HG03097 (cell line): ENCODE measurements at regions not wholly inside any gene's neighbourhood (a gene's known extent, or its start where the extent isn't known, plus 50 kb on each side); places are given as distances from the start of the nearest gene placed in this dataset.

Experiments used
- ATAC-seq: cut with Tn5 transposase; IDR thresholded peaks from one replicate; pipeline ENCODE4 v1.9.1; 2021; ENCODE audit not compliant: unreplicated experiment, low FRiP score

DNA sequence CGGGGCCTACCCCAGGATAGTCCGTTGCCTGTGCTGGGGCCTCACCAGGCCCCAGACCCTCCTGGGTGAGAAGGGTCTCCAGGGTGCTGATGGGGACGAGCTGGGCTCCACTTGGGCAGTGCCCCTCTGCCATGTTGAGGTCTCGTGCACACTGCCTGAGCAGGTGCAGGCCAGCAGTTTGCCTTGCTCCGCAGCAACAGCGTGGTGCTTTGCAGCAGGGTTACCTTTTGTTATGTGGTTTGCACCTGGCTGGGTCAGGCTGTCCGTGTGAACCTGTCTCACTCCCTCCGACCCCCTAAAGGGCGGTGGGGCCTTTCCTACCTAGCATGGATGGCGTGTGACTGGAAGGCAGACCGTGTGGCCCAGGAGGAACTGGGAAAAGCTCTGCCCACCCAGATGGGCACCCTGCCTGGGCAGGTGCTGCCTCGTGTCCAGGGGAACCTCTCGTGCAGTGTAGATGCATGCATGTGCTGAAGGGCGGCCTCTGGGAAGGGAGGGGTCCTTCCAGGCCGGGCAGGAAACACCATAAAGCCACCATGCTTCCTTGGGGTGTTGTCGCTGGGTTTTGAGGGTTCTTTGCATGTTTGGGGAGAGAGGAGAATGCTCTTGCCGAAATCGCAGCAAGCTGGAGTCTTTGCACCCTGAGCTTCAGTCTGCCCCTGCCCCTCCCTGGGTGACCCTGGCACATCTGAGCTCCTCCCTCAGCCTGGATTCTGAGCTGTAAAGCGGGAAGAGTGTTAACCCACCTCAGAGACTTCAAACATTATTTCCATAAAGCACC, 75.4 kb upstream of the PPARA start:
- ATAC-seq: no peak

DNA sequence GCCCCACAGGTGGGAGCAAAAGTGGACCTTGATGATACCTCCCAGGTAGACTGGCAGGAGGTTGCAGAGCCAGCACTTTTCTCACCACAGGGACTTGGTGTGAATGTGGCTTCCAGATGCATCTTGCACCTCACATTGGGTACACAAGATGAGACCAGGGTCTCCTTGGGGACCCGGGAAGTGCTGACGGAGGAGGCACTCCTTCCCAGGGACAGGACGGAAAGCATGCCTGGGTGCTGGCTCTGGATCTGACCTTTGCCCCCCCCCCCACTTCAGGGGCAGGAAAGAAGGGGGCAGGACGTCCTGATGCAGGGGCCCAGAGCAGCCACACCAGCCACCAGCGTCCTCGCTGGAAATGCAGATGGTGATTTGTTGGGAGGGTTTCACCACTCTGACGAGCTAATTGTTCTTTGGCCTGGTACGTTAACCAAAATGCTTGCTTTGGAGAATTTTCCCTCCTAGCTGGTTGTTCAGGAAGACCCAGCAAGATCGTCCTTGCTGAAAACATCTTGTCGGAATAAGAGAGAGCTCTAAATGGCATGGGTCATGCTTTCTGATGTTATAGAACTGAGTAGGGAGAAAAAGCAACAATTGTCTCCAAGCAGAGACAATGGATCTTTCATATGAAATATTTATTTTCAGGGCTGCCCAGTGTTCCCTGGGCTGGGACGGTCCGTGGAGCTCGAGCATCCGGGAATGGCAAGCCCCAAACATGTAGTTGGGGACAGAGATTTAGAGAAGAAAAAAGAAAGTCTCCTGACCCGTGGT, 74.4 kb upstream of the PPARA start:
- ATAC-seq: no peak

- no peak for ATAC-seq
Observed at GRCh38 chr22:46076651-46077339, 73.5 kb upstream of the PPARA start.

DNA sequence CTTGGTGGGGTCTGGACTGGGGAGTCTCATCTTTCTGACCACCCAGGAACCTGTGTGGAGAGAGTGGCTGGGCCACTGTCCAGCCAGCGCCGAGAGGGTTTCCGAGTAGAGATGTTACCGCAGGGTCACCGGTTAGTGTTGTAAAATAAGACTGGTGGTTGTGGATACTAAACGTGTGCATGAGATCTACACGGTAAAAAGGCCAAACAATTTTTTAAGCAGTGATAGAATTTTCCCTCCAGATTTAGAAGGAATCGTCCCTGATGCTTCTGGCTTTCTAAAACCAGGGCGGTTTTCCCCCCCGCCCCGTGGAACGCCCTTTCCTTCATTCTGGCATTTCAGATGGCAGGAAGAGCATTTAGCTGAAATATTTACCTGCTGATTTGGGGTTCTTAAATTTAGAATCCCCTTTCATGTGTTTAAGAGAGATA, 72.6 kb upstream of the PPARA start:
- no peak for ATAC-seq

GRCh38 chr22:46078241-46079092, 71.9 kb upstream of the PPARA start:
- no peak for ATAC-seq

- no peak for ATAC-seq
Observed at GRCh38 chr22:46079093-46079860, 71.0 kb upstream of the PPARA start.

DNA sequence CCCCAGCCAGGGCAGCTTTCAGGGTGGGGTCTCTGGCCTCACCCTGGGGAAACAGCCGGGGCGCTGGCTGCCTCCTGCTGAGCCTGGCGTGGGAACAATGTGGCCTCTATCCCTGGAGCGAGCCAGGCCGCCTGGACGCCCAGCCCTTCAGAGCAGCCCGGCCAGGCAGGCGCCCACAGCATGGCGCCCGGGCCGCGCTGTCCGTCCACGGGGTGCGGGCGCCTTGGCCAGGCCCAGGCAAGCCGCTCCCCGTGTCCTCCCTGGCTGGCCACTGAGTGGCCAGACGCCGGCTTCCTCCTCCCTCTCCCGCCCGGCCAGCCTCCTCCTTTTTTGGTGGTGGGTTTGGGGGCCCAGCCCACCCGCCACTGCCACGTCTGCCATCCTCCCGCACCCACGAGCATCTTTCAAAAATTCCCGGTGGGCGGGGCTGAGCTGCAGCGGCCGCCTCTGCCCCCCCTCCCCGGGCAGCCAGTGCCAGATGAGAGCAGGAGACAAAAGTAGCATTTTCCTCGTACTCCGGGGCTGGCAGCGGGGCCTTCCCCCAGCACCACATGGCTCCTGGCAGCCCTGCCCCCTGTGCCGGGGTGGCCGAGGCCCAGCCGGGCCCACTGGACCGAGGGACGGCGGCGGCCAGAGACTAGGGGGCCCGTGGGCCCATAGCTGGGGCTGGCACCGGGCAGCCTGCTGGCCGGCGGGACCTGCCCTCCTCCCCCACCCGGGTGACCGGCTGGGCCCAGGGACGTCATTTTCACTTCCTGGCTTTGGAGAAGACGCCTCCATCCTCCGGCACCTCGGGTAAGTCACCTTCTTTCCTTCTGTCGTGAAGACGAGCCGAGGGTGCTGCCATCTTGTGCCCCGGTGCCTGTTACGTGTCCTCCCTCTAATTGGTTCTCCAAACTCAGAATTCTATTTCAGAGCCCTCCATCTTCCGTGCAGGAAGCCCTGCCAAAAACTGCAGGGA, 70.2 kb upstream of the PPARA start:
- ATAC-seq: no peak

GRCh38 chr22:46081036-46081830, 69.1 kb upstream of the PPARA start:
- no peak for ATAC-seq

GRCh38 chr22:46081831-46082210, 68.5 kb upstream of the PPARA start:
- no peak for ATAC-seq

DNA sequence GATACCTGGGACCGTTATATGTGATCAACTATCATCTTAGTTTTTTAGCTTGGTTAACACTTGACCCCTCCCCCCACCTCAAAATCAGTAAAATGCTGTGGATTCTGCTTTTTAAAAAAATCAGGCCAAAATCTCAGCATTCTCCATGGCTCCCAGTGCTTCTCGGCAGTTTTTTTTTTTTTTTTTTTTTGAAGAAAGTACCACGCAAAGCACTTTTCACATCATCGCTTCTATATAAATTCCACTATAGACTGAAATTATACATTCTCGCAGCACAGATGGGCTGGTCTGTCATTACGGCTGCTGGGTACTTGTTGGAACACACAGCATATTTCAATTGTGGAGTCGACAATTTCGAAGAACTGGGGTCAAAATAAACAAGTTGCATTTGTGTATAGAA, 67.7 kb upstream of the PPARA start:
- no peak for ATAC-seq

DNA sequence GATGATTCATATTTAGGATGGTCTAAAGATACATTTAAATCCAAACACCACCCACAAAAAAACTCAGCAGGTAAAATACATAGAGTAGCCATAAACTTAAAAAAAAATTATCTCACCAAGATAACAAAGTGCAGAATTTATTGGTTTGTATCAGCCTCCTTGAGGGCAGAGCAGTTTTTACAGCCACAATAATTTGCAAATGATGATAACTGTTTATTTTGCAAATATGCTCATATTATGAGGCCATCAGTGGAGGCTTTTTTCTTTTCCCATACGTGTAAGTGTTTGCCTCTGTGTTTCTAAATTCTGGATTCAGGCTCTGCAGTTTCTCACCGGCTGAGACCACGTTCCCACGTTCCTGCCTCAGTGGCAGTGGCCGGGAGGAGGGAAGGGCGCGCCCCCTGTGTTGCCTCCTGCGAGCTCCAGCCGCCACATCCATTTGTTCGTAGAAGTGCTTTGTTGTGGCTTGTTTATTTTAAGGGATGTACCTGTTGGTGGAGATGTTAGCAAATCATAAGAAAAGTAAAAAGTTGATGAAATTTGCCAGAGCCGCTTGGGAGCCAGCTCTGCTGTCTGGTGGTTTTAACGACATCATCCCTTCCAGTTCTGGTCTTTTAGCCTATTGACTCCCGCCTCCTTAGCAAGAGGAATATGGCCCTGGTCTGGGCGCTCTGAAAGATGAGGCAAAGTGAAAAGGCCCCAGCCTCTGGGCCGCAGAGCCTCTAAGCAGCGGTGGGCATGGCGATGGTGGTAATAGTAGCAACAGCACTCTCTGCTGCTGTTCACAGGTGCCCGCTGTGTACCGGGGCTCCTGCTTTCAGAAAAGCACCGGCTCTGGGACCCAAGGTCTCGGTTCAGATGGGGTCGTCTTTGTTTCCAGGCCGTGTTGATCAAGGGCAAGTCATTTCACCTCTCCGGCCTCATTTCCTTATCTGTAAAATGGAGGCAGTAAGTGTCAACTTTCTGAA, 66.7 kb upstream of the PPARA start:
- ATAC-seq: no peak

DNA sequence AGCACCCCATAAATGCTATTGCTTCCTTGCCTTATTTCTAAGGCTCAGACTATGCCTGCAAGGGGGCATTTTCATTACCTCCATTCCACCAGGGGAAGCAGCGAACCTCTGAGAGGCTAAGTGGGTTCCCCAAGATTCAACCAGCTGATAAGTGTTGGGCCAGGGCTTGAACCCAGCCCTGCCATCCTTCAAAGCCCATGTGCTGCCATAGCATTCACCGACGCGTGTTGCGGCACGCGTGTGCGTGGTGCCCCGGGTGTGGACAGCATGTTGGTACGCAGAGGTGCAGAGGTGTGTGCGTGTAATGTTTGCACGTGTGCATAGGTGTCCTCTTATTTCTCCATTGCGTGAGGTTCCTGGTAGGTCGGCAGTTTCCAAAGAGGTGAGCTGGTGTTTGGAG, 66.0 kb upstream of the PPARA start:
- ATAC-seq: no peak

DNA sequence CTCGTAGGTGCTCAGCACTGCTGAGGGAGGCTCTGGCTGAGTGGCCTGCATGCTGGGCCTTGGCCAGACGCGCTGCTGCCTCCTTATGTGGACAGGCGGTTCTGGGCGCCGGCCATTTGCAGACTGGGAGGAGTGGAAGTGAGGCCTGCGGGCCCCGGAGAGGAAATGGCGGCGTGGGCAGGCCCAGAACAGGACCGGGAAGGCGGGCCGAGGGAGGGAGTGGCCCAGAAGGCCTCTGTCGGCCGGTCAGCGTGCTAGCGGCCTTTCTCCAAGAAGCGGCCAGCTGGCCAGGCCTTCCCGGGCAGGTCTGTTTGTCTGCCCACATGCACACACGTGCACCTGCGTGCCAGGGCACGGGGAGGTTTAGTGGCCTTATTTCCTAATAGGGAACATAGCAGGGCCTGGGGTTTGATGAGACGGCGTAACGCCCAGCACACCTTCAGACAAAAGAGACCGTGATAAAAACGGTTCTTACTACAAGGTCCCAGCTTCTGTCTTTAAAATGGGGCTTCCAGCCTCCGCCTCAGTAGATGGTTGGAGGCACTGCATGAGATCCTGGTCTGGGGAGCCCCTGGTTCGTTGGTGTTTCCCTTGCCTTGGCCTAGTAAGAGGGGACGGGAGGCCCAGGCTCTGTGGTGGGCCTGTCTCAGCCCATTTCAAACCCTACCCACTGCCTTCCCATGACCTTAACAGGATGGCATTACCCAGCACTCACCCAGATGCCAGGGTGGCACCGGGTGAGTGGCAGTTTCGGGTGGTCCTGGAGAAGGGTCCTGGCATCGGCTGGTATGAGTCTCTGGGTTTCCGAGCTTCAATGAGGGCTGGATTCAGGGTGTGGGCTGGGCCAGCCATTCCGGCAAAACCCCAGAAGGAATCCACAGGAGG, 65.1 kb upstream of the PPARA start:
- no peak for ATAC-seq

- no peak for ATAC-seq
Observed at GRCh38 chr22:46085828-46086576, 64.3 kb upstream of the PPARA start.
